GM23248 (cell line): ENCODE measurements at regions not wholly inside any gene's neighbourhood (a gene's known extent, or its start where the extent isn't known, plus 50 kb on each side); places are given as distances from the start of the nearest gene placed in this dataset.
A peak's percentile ranks its signal among the peaks of the same experiment; 100 is the strongest.
"Not testable (repeated sequence)": the region's sequence is repeated elsewhere in the genome, so short reads cannot be mapped to it uniquely, and the experiment has no call there.

ENCODE experiments used
- DNase-seq: peaks from one replicate; pipeline ENCODE4 v3.0.0-alpha.2; 2015
- H2AFZ ChIP-seq: fragments of 200-600 bp; sonication (generic); 2 replicates; pipeline ENCODE4 v1.6.1; 2016; ENCODE audit warnings: antibody characterized with exemption
- H3F3A ChIP-seq: fragments of 200-600 bp; sonication (generic); 2 replicates; pipeline ENCODE4 v1.6.1; 2016; ENCODE audit warnings: mild to moderate bottlenecking, antibody characterized with exemption, mixed run types; ENCODE audit not compliant: insufficient read depth
- H3K27ac ChIP-seq: fragments of 200-600 bp; sonication (generic); 2 replicates; pipeline ENCODE4 v1.5.1; 2016; ENCODE audit warnings: mild to moderate bottlenecking
- H3K27me3 ChIP-seq: fragments of 200-600 bp; sonication (generic); replicated peaks from 2 replicates; pipeline ENCODE4 v1.6.1; 2016; ENCODE audit warnings: mild to moderate bottlenecking; ENCODE audit not compliant: insufficient read depth
- H3K36me3 ChIP-seq: fragments of 200-600 bp; sonication (generic); 2 replicates; pipeline ENCODE4 v1.6.1; 2016; ENCODE audit warnings: low read depth, mild to moderate bottlenecking
- H3K4me1 ChIP-seq: fragments of 200-600 bp; sonication (generic); 2 replicates; pipeline ENCODE4 v1.6.1; 2016; ENCODE audit warnings: mild to moderate bottlenecking; ENCODE audit not compliant: insufficient read depth
- H3K4me2 ChIP-seq: fragments of 200-600 bp; sonication (generic); one replicate; pipeline ENCODE4 v1.6.1; 2016; ENCODE audit warnings: mild to moderate bottlenecking; ENCODE audit not compliant: unreplicated experiment
- H3K4me3 ChIP-seq: fragments of 200-600 bp; sonication (generic); 2 replicates; pipeline ENCODE4 v1.5.1; 2016; ENCODE audit warnings: mild to moderate bottlenecking
- H3K79me2 ChIP-seq: fragments of 200-600 bp; sonication (generic); 2 replicates; pipeline ENCODE4 v1.6.1; 2016; ENCODE audit warnings: mild to moderate bottlenecking; ENCODE audit not compliant: insufficient read depth
- H3K9ac ChIP-seq: fragments of 200-600 bp; sonication (generic); 2 replicates; pipeline ENCODE4 v1.6.1; 2016; ENCODE audit warnings: mild to moderate bottlenecking
- H3K9me2 ChIP-seq: fragments of 200-600 bp; sonication (generic); 2 replicates; pipeline ENCODE4 v1.6.1; 2016; ENCODE audit warnings: mixed run types, mild to moderate bottlenecking, moderate library complexity; ENCODE audit not compliant: insufficient read depth
- H3K9me3 ChIP-seq: fragments of 200-600 bp; sonication (generic); one replicate; pipeline ENCODE4 v1.6.1; 2017; ENCODE audit warnings: low read depth
- H4K20me1 ChIP-seq: fragments of 200-600 bp; sonication (generic); 2 replicates; pipeline ENCODE4 v1.6.0; 2016; ENCODE audit not compliant: insufficient read depth
- EZH2 ChIP-seq: fragments of 200-600 bp; sonication (generic); IDR thresholded peaks from 2 replicates; pipeline ENCODE4 v1.6.1; 2018; ENCODE audit warnings: antibody characterized with exemption, mild to moderate bottlenecking; ENCODE audit not compliant: insufficient read depth, poor library complexity, severe bottlenecking
- EZH2phosphoT487 ChIP-seq: fragments of 200-600 bp; sonication (generic); IDR thresholded peaks from 2 replicates; pipeline ENCODE4 v1.6.1; 2018; ENCODE audit warnings: antibody characterized with exemption, moderate library complexity, mild to moderate bottlenecking, low read depth; ENCODE audit not compliant: insufficient read depth
- WGBS, 2 experiments: methylation state at CpG; one replicate each; pipeline ENCODE4 v1.1.6; 2015 to 2017; ENCODE audit warnings: low lambda C conversion rate in 2 of 2, low coverage in 1 of 2; ENCODE audit errors: missing lambda C conversion rate in 2 of 2; 5-methylcytosine and 5-hydroxymethylcytosine counted together
- in situ Hi-C: fragments of 300-500 bp; cut with MboI; formaldehyde crosslinking; loops from 2 replicates; pipeline ENCODE4 v1.15.0; 2020

GRCh38 chr1:183753464-183753891, 51.4 kb upstream of the RGL1 start:
- Histone ChIP-seq H3K36me3 (no peaks in the 10 kb centered on the region), H3K9me2 (no peaks in the 10 kb centered on the region; the same call in 1 of the 2 replicates), H3K9ac (no peak overlapping the region), H3K27me3 (no peaks in the 10 kb centered on the region), H2AFZ (no peak overlapping the region), H3K4me3 (no peak overlapping the region), H3F3A (peaks cover 19% of the 10 kb centered on the region), H3K27ac (no peak overlapping the region), H3K79me2 (no peaks in the 10 kb centered on the region), H4K20me1 (no peaks in the 10 kb centered on the region), H3K9me3 (no peaks in the 10 kb centered on the region), H3K4me2 (no peak overlapping the region), H3K4me1 (peaks cover 18% of the 10 kb centered on the region)
- DNase-seq: no peak
- TF ChIP-seq EZH2phosphoT487 (no peak), EZH2 (no peak)
- in situ Hi-C loops: no loop called here

- Histone ChIP-seq H3K27ac (no peak overlapping the region), H3K36me3 (no peaks in the 10 kb centered on the region), H3K9me2 (no peaks in the 10 kb centered on the region), H3K9me3 (no peaks in the 10 kb centered on the region), H3K4me2 (no peak overlapping the region), H3K4me3 (no peak overlapping the region), H4K20me1 (no peaks in the 10 kb centered on the region), H2AFZ (no peak overlapping the region), H3K27me3 (no peaks in the 10 kb centered on the region), H3K4me1 (peaks cover 7% of the 10 kb centered on the region; the same call in 1 of the 2 replicates), H3K9ac (no peak overlapping the region), H3K79me2 (no peaks in the 10 kb centered on the region), H3F3A (no peaks in the 10 kb centered on the region)
- in situ Hi-C loops: no loop called here
- TF ChIP-seq EZH2phosphoT487: no peak
- no peak for TF ChIP-seq EZH2
- 47 to 52% methylated on average over 1 of the region's 1 CpG for WGBS, 2 experiments
- DNase-seq: no peak
These were observed 60.6 kb upstream of the RGL1 start for GRCh38 chr1:183744132-183744913.

- Histone ChIP-seq H3F3A (no peaks in the 10 kb centered on the region), H3K4me3 (no peak overlapping the region), H4K20me1 (no peaks in the 10 kb centered on the region), H3K79me2 (no peaks in the 10 kb centered on the region), H3K36me3 (no peaks in the 10 kb centered on the region), H3K9me3 (no peaks in the 10 kb centered on the region), H2AFZ (no peak overlapping the region), H3K27me3 (no peaks in the 10 kb centered on the region), H3K4me1 (peaks cover 9% of the 10 kb centered on the region; the same call in 1 of the 2 replicates), H3K9me2 (no peaks in the 10 kb centered on the region), H3K27ac (no peak overlapping the region), H3K9ac (no peak overlapping the region), H3K4me2 (no peak overlapping the region)
- DNase-seq: no peak
- WGBS, 2 experiments: 87 to 97% methylated on average over 4 of the region's 4 CpGs
- TF ChIP-seq EZH2phosphoT487 (no peak), EZH2 (no peak)
- in situ Hi-C loops: no loop called here
These were observed 62.6 kb upstream of the RGL1 start for GRCh38 chr1:183742355-183742754.

GRCh38 chr1:183739741-183740271, 65.1 kb upstream of the RGL1 start:
- H3K27ac ChIP-seq: no peak overlapping the region
- H3F3A ChIP-seq: no peaks in the 10 kb centered on the region
- no peak overlapping the region for H2AFZ ChIP-seq
- no peaks in the 10 kb centered on the region for H3K9me2 ChIP-seq
- no peak overlapping the region for H3K4me2 ChIP-seq
- no peaks in the 10 kb centered on the region for H4K20me1 ChIP-seq
- DNase-seq: peak; percentile 47
- no peaks in the 10 kb centered on the region for H3K9me3 ChIP-seq
- WGBS, 2 experiments: 17 to 27% methylated on average over 6 of the region's 6 CpGs
- in situ Hi-C loops: no loop called here
- H3K9ac ChIP-seq: no peak overlapping the region
- no peaks in the 10 kb centered on the region for H3K27me3 ChIP-seq
- H3K4me1 ChIP-seq: peaks cover 19% of the 10 kb centered on the region
- H3K4me3 ChIP-seq: no peak overlapping the region
- no peaks in the 10 kb centered on the region for H3K79me2 ChIP-seq
- H3K36me3 ChIP-seq: no peaks in the 10 kb centered on the region
- TF ChIP-seq EZH2phosphoT487 (no peak), EZH2 (no peak)

DNA sequence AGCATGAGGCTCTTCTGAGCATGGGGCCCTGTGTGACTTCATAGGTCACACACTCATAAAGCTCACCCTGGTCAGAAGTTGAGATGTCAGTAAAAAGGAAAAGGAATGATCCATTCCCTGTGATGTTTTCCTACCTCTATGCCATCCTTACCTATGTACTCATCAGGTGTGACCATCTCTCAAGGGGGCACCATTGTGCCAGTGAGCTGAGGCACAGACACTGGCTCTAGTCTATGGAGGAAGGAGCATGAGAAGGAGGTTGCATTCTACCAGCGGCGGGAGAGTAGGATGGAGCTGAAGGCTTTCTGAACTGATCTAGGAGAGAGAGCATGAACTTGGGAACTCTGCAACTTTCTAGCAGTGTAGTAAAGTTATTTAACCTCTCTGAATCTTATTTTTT, 65.8 kb upstream of the RGL1 start:
- TF ChIP-seq EZH2phosphoT487 (no peak), EZH2 (no peak)
- WGBS, 2 experiments: 98 to 100% methylated on average over 2 of the region's 2 CpGs
- Histone ChIP-seq H3K9me2 (no peaks in the 10 kb centered on the region), H3K9ac (no peak overlapping the region), H4K20me1 (no peaks in the 10 kb centered on the region), H3K79me2 (no peaks in the 10 kb centered on the region), H3F3A (no peaks in the 10 kb centered on the region), H3K27me3 (no peaks in the 10 kb centered on the region), H3K36me3 (no peaks in the 10 kb centered on the region), H3K4me3 (no peak overlapping the region), H3K27ac (no peak overlapping the region), H3K4me2 (no peak overlapping the region), H3K9me3 (no peaks in the 10 kb centered on the region), H3K4me1 (peaks cover 27% of the 10 kb centered on the region), H2AFZ (no peak overlapping the region)
- in situ Hi-C loops: no loop called here
- DNase-seq: no peak

DNA sequence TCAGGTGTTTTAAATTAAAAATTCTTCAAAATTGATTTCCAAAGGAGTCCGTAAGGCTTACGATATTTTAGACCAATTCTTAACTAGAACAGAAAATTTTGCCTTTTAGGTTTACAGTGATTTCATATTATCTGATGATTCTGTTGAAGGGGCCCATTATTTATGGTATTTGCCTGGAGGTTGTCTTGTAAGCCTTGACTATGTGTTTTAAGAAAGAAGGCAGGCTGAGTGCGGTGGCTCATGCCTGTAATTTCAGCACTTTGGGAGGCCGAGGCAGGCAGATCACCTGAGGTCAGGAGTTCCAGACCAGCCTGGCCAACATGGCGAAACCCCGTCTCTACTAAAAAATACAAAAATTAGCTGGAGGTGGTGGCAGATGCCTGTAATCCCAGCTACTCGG, 67.0 kb upstream of the RGL1 start:
- H3K9ac ChIP-seq, H3K4me3 ChIP-seq, H3K9me3 ChIP-seq, H3K4me2 ChIP-seq, H3F3A ChIP-seq, H3K36me3 ChIP-seq, H3K79me2 ChIP-seq, H4K20me1 ChIP-seq, H3K27ac ChIP-seq, H2AFZ ChIP-seq, in situ Hi-C loops, DNase-seq, H3K9me2 ChIP-seq, H3K27me3 ChIP-seq: not testable (repeated sequence)
- 97% methylated on average over 7 of the region's 7 CpGs for WGBS, 2 experiments
- H3K4me1 ChIP-seq: peaks cover 27% of the 10 kb centered on the region
